SW480 (cell line): ENCODE measurements at regions not wholly inside any gene's neighbourhood (a gene's known extent, or its start where the extent isn't known, plus 50 kb on each side); places are given as distances from the start of the nearest gene placed in this dataset.

Experiments
- DNase-seq: peaks from one replicate; pipeline ENCODE4 v3.0.0-alpha.2; 2016; ENCODE audit warnings: low spot score

DNA sequence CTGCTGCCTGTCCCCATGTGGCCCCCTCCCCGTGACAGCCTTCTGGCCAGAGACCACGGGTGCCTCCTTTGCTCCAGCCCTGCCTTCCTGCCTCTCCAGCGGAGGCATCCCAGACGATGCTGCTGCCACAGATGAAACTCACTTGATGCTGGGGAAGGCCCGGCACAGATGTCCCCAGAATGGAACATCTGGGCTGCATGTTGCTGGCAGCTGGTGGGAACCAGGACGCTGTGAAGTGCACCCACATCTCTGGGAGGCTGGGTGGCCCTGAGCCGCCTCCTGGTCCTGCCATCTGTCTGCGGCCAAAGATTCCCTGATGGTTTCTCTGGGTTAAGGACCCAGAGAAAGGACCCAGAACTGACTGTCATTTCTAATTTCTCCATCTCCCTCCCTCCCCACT, 51.9 kb upstream of the PTPRS start:
- no peak for DNase-seq

DNA sequence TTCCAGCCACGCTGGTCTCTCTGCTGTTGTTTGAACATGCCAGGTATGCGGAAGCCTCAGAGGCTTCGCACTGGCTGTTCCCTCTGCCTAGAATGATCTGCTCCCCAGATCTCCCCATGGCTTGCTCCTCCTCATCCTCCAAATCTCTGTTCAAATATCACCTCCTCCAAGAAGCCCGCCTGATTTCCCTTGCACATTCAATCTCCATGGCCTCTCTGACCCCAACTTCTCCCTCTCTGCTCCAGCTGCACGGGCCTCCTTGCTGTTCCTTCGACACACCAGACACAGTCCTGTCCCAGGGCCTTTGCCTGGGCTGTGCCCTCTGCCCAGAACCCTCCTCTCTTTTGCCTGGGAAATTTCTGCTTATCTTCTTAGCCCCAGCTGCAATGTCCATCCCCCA, 52.5 kb upstream of the PTPRS start:
- no peak for DNase-seq

- DNase-seq: no peak
Measured at GRCh38 chr19:5394551-5395505, 54.2 kb upstream of the PTPRS start.

- DNase-seq: no peak
Measured at GRCh38 chr19:5395556-5395955, 54.9 kb upstream of the PTPRS start.

- DNase-seq: no peak
Measured at GRCh38 chr19:5396096-5396939, 55.7 kb upstream of the PTPRS start.

GRCh38 chr19:5396963-5397362, 56.4 kb upstream of the PTPRS start:
- DNase-seq: no peak

GRCh38 chr19:5397804-5398692, 57.2 kb upstream of the ZNRF4 start:
- peak; percentile 17 for DNase-seq

DNA sequence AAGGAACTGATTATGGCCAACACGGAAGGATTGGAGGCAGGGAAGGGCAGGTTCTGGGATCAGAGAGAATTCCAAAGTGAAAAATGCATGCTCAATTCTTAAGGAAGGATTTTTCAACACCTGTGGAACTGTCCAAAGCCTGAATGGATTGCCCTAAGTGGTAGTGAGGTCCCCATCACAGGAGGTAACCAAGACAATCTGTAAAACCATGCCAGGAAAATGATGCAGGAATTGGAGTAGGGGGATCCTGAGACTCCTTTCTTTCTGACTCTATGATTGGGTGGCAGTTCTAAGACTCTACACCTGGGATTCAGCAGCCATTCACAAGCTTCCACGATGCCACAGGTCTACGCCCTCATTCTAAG, 56.5 kb upstream of the ZNRF4 start:
- no peak for DNase-seq

- peak; percentile 70 for DNase-seq
Measured at GRCh38 chr19:5403968-5404640, 51.1 kb upstream of the ZNRF4 start.
